ENCODE measurements at regions not wholly inside any gene's neighbourhood (a gene's known extent, or its start where the extent isn't known, plus 50 kb on each side); places are given as distances from the start of the nearest gene placed in this dataset.
"Not testable (repeated sequence)": the region's sequence is repeated elsewhere in the genome, so short reads cannot be mapped to it uniquely, and the experiment has no call there.

DNA sequence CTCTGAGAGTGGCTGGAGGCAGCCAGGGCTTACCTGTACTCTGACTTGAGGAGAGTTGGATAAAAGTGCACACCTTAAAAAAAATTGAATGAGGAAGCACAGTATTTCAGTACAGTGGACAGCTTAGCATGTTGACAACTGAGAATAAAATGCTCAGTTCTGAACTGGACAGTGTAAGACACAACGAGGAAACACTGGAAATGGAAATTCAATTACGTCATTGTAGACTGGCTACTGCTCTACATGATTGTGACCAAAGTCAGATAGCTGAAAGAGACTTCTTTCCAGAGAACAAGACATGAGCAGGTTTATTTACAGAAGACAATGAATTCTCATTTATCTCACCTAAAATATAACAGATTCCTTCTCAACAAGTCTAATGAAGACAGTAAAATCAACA is 100.1 kb downstream of the CCDC74A start:
- not testable (repeated sequence) for H3K4me3 ChIP-seq (ENCODE audit: low read length); H3K9me3 ChIP-seq (ENCODE audit: low read depth, low read length); H3K4me1 ChIP-seq (ENCODE audit: insufficient read depth, low read length); H3K27me3 ChIP-seq (ENCODE audit: insufficient read depth, low read length)

DNA sequence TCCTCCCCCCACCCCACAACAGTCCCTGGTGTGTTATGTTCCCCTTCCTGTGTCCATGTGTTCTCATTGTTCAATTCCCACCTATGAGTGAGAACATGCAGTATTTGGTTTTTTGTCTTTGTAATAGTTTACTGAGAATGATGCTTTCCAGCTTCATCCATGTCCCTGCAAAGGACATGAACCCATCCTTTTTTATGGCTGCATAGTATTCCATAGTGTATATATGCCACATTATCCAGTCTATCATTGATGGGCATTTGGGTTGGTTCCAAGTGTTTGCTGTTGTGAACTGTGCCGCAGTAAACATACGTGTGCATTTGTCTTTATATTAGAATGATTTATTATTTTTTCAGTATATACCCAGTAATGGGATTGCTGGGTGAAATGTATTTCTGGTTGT is 104.0 kb downstream of the CCDC74A start:
- not testable (repeated sequence) for H3K4me1 ChIP-seq (ENCODE audit: insufficient read depth, low read length); H3K9me3 ChIP-seq (ENCODE audit: low read depth, low read length); H3K27me3 ChIP-seq (ENCODE audit: insufficient read depth, low read length); H3K4me3 ChIP-seq (ENCODE audit: low read length)

- not testable (repeated sequence) for H3K9me3 ChIP-seq (ENCODE audit: low read depth, low read length); H3K27me3 ChIP-seq (ENCODE audit: insufficient read depth, low read length); H3K4me3 ChIP-seq (ENCODE audit: low read length); H3K4me1 ChIP-seq (ENCODE audit: insufficient read depth, low read length)
These were observed 105.7 kb downstream of the CCDC74A start for GRCh38 chr2:131633405-131633804.

DNA sequence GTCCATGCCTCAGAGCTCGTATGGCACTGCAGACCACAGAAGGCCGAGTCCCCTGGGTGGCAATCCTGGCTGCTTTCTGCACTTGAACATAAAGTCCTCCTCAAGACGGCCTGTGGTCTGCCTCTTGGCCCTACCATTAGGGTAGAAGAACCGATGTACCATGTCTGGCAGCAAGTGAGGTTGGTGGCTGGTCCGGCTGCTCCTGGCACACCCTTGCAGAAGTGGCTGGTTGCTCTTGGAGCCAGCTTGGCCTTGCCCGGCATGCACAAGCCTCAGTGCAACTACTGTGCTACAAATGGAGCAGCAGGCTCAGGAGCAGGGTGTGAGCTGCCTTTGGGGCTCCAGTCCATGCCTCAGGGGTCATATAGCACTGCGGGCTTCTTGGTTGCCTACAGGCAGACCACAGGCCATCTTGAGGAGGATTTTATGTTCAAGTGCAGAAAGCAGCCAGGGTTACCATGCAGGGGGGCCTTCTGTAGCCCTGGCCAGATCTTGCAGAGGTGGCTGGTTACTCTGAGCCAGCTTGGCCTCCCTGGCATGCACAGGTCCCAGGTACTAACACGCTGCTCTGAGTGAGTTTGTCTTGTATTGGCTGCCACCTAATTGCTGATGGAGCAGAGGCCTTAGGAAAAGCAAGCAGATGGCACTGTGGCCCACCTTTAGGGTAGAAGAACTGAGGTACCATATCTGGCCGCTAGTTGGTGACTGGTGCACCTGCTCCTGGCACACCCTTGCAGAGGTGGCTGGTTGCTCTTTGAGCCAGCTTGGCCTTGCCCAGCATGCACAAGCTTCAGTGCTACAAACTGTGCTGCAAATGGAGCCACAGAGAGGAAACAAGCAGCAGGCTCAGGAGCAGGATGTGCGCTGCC is 106.4 kb downstream of the CCDC74A start:
- not testable (repeated sequence) for H3K4me1 ChIP-seq (ENCODE audit: insufficient read depth, low read length); H3K4me3 ChIP-seq (ENCODE audit: low read length); H3K27me3 ChIP-seq (ENCODE audit: insufficient read depth, low read length); H3K9me3 ChIP-seq (ENCODE audit: low read depth, low read length)

DNA sequence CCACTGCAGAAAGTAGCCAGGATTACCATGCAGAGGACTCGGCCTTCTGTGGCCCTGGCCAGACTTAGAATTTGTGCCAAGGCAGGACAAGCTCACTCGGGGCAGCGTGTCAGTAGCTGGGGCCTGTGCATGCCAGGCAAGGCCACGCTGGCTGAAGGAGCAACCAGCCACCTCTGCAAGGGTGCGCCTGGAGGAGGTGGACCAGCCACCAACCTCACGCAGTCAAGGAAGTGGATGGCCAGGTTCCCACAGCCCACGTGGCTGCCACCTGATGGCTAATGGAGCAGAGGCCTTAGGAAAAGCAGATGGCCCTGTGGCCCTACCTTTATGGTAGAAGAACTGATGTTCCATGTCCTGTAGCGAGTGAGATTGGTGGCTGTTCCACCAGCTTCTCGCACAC is 107.9 kb downstream of the CCDC74A start:
- H3K27me3 ChIP-seq (ENCODE audit: insufficient read depth, low read length): no peaks in the 10 kb centered on the region
- no peaks in the 10 kb centered on the region for H3K9me3 ChIP-seq (ENCODE audit: low read depth, low read length)
- H3K4me1 ChIP-seq (ENCODE audit: insufficient read depth, low read length): no peaks in the 10 kb centered on the region
- H3K4me3 ChIP-seq (ENCODE audit: low read length): no peak overlapping the region

DNA sequence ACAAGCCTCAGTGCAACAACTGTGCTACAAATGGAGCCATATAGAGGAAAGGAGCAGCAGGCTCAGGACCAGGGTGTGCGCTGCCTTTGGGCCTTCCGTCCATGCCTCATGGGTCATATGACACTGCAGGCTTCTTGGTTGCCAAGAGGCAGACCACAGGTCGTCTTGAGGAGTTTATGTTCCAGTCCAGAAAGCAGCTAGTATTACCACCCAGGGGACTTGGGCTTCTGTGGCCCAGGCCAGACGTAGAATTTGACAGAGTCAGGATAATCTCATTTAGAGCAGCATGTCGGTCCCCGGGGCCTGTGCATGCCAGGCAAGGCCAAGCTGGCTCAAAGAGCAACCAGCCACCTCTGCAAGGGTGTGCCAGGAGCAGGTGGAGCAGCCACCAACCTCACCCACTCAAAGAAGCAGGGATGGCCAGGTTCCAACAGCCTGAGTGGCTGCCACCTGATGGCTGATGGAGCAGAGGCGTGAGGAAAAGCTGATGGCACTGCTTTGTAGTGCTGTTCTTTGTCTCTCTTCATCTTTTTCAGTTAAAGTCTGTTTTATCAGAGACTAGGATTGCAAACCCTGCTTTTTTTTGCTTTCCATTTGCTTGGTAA is 109.1 kb downstream of the CCDC74A start:
- H3K27me3 ChIP-seq (ENCODE audit: insufficient read depth, low read length); H3K4me3 ChIP-seq (ENCODE audit: low read length); H3K4me1 ChIP-seq (ENCODE audit: insufficient read depth, low read length); H3K9me3 ChIP-seq (ENCODE audit: low read depth, low read length): not testable (repeated sequence)

- H3K27me3 ChIP-seq (ENCODE audit: insufficient read depth, low read length); H3K9me3 ChIP-seq (ENCODE audit: low read depth, low read length); H3K4me3 ChIP-seq (ENCODE audit: low read length); H3K4me1 ChIP-seq (ENCODE audit: insufficient read depth, low read length): not testable (repeated sequence)
These were observed 111.4 kb downstream of the CCDC74A start for GRCh38 chr2:131639001-131639620.

GRCh38 chr2:131641414-131642206 is 113.9 kb downstream of the CCDC74A start:
- no peaks in the 10 kb centered on the region for H3K9me3 ChIP-seq (ENCODE audit: low read depth, low read length)
- no peaks in the 10 kb centered on the region for H3K4me1 ChIP-seq (ENCODE audit: insufficient read depth, low read length)
- no peak overlapping the region for H3K4me3 ChIP-seq (ENCODE audit: low read length)
- H3K27me3 ChIP-seq (ENCODE audit: insufficient read depth, low read length): peaks cover 7% of the 10 kb centered on the region

GRCh38 chr2:131643180-131643579 is 115.5 kb downstream of the CCDC74A start:
- H3K4me3 ChIP-seq (ENCODE audit: low read length); H3K9me3 ChIP-seq (ENCODE audit: low read depth, low read length); H3K4me1 ChIP-seq (ENCODE audit: insufficient read depth, low read length): not testable (repeated sequence)
- H3K27me3 ChIP-seq (ENCODE audit: insufficient read depth, low read length): peaks cover 17% of the 10 kb centered on the region

- H3K27me3 ChIP-seq (ENCODE audit: insufficient read depth, low read length): peaks cover 17% of the 10 kb centered on the region
- no peaks in the 10 kb centered on the region for H3K9me3 ChIP-seq (ENCODE audit: low read depth, low read length)
- H3K4me1 ChIP-seq (ENCODE audit: insufficient read depth, low read length): no peaks in the 10 kb centered on the region
- no peak overlapping the region for H3K4me3 ChIP-seq (ENCODE audit: low read length)
These were observed 117.6 kb downstream of the CCDC74A start for GRCh38 chr2:131645177-131645765.

DNA sequence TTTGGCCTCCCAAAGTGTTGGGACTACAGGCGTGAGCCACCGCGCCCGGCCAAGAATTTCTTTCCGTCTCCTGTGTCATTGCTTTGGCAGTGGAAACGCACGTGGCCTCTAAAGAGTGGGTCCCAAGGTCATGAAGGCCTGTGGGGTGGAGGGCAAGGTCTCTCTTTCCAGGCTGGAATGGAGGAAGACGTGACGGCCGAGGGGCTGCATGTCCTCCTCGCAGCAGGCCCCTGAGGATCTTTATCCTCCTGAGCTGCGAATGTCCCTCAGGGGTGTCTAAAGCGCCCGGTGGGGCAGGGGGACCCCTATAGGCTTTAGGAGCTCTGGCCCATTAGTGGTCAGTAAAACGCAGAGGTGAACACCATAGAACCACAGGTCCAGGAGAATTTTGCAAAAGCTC is 118.5 kb downstream of the CCDC74A start:
- H3K4me1 ChIP-seq (ENCODE audit: insufficient read depth, low read length); H3K4me3 ChIP-seq (ENCODE audit: low read length); H3K9me3 ChIP-seq (ENCODE audit: low read depth, low read length): not testable (repeated sequence)
- H3K27me3 ChIP-seq (ENCODE audit: insufficient read depth, low read length): peaks cover 17% of the 10 kb centered on the region

GRCh38 chr2:131646669-131647297 is 119.1 kb downstream of the CCDC74A start:
- Histone ChIP-seq H3K27me3 (ENCODE audit: insufficient read depth, low read length) (peaks cover 17% of the 10 kb centered on the region), H3K4me3 (ENCODE audit: low read length) (no peak overlapping the region), H3K9me3 (ENCODE audit: low read depth, low read length) (no peaks in the 10 kb centered on the region), H3K4me1 (ENCODE audit: insufficient read depth, low read length) (no peaks in the 10 kb centered on the region)

GRCh38 chr2:131648565-131648964 is 120.9 kb downstream of the CCDC74A start:
- not testable (repeated sequence) for H3K9me3 ChIP-seq (ENCODE audit: low read depth, low read length)

DNA sequence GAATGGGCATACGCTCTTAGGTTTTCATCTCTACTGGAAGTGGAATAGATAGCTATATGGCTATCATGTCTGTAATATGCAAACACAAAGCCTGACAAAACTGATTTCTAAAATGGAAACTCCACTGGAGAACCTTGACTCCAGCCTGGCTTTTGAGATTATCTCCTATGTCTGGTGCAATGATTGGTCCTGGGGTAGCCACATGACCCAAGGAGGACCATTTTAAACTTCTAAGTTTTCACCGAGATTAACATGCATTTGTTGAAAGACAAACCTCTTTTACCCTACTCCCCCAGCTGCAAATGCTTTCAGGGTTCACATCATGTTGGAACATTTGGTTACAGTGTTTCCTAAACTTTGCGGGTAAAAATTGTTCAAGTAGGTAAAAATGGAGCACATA is 124.6 kb downstream of the CCDC74A start:
- H3K4me3 ChIP-seq (ENCODE audit: low read length); H3K4me1 ChIP-seq (ENCODE audit: insufficient read depth, low read length); H3K9me3 ChIP-seq (ENCODE audit: low read depth, low read length): not testable (repeated sequence)
- peaks cover 10% of the 10 kb centered on the region for H3K27me3 ChIP-seq (ENCODE audit: insufficient read depth, low read length)

More at GRCh38 chr2:131648565-131648964, 120.9 kb downstream of the CCDC74A start:
- H3K4me1 ChIP-seq (ENCODE audit: insufficient read depth, low read length); H3K4me3 ChIP-seq (ENCODE audit: low read length): not testable (repeated sequence)
- peaks cover 17% of the 10 kb centered on the region for H3K27me3 ChIP-seq (ENCODE audit: insufficient read depth, low read length)
